ENCODE measurements at regions not wholly inside any gene's neighbourhood (a gene's known extent, or its start where the extent isn't known, plus 50 kb on each side); places are given as distances from the start of the nearest gene placed in this dataset.
"Not testable (repeated sequence)": the region's sequence is repeated elsewhere in the genome, so short reads cannot be mapped to it uniquely, and the experiment has no call there.

DNA sequence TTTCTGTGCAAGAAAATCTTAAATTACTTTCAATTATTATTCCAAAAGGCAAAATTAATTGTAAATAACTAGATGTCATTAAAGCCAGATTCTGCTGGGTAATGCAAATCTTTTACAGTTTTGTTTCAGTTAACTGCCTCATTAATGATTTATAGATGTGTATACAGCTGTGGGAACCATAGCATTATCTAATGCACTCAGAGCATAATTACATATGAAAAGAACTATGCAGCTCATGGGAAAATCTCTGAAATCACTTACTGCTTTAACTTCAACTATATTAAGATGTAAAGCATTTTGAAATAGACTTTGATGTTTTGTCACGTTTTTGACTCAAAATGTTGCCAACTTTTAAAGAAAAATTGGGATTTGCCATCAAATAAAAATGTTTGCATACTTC, 630.3 kb upstream of the KLHL4 start:
- peaks cover 1 to 6% (median 5%) of the 10 kb centered on the region in 3 donors for H3K9me3 Mint-ChIP-seq
- no peaks in the 10 kb centered on the region for H3K36me3 Mint-ChIP-seq
- H3K27ac Mint-ChIP-seq: no peak overlapping the region
- no peaks in the 10 kb centered on the region for H3K4me1 Mint-ChIP-seq
- H3K27me3 Mint-ChIP-seq: no peaks in the 10 kb centered on the region
- H3K4me3 Mint-ChIP-seq: no peak overlapping the region

DNA sequence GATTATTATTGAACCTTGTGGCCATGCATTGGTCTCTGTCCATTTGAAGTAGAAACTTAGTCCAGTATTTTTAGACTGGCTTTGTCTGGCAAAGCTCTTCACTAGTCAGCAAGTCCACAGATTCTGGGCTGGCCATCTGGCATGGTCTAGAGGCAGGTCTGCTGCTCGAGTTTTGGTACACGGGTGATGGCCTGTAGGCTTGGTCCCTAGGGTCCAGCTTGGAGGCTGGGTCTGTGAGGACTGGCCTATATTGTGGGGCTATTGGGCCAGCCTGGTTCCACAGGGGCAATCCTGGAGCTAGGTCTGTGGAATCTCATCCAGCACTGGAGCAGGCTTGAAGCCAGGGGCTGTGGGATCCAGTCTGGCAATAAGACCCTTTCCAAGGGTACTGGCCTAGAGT, 607.6 kb upstream of the KLHL4 start:
- H3K27ac Mint-ChIP-seq: peak overlapping the region in 1 of 3 donors; percentile 54
- no peaks in the 10 kb centered on the region for H3K36me3 Mint-ChIP-seq
- H3K9me3 Mint-ChIP-seq: peaks cover 0 to 1% (median 0%) of the 10 kb centered on the region in 3 donors
- H3K27me3 Mint-ChIP-seq: no peaks in the 10 kb centered on the region
- H3K4me3 Mint-ChIP-seq: no peak overlapping the region
- no peaks in the 10 kb centered on the region for H3K4me1 Mint-ChIP-seq

DNA sequence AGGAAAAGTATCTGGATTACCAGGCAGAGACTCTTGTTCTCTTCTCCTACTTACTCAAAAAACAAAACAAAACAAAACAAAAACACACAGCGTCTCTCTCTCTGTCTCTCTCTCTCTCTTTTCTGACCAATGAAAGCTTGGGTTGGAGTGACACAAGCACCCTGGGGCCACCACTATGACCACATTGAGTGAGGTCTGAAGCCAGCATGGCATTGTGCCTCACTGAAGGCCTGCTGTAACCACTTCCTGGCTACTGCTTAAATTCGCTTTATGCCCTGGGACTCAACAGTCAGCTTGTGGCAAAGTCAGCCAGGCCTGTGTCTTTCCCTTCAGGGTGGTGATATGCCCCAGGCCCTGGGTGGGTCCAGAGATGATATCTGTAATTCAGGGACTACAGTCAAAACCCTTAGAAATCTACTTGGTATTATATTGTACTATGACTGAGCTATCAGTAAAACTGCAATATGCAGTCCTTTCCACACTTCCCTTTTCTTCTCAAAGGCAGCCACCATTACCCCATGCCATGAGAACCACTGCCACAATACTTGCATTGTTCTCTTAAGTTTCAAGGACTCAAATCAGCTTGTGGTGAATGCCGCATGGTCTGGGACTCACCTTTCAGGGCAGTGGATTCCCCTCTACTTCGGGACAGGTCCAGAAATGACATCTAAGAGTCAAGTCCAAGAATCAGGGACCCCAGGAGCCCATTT, 606.8 kb upstream of the KLHL4 start:
- no peaks in the 10 kb centered on the region for H3K4me1 Mint-ChIP-seq
- no peaks in the 10 kb centered on the region for H3K27me3 Mint-ChIP-seq
- peaks cover 0 to 1% (median 0%) of the 10 kb centered on the region in 3 donors for H3K9me3 Mint-ChIP-seq
- H3K36me3 Mint-ChIP-seq: no peaks in the 10 kb centered on the region
- H3K4me3 Mint-ChIP-seq: no peak overlapping the region
- peak overlapping the region in 1 of 3 donors; percentile 54 for H3K27ac Mint-ChIP-seq

DNA sequence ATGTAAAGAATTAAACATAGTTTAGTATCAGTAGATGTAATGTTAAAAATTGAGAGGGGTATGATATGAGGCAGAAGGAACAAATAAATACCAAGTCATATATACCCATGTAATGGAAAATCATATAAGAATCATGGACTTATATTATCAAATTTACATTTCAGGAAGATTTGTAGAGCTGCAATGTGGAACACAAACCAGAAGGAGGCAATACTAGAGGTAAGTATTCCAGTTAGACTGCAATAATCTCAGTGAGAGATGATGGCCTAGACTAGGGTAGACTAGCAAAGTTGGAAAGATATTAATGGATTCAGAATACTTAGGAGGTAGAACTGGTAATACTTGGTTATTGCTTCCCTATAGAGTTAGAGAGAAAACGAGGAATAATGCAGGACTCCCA, 603.0 kb upstream of the KLHL4 start:
- Mint-ChIP-seq H3K9me3 (no peaks in the 10 kb centered on the region), H3K27ac (no peak overlapping the region), H3K4me1 (no peaks in the 10 kb centered on the region), H3K27me3 (no peaks in the 10 kb centered on the region), H3K36me3 (no peaks in the 10 kb centered on the region), H3K4me3 (no peak overlapping the region)

DNA sequence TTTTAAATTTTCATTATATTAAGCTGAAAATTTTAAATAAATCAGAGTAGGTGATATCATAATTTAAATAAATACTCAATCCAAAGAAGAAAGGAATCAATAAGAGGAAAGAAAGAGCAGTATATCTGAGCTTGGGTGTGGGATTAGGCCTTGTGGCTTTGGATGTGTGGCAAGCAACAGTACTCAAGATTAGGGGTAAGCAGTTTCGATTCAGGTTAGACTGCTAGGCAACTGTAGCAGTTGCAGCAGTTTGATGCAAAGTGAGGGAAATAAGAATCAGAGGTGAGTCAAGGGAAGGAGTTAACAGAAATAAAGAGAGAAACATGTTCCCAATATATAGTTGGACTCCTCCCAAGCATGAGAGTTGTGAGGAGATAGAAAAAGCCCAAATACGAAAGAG, 599.6 kb upstream of the KLHL4 start:
- no peak overlapping the region for H3K4me3 Mint-ChIP-seq

GRCh38 chrX:86930419-86930818, 587.2 kb upstream of the KLHL4 start:
- H3K27me3 Mint-ChIP-seq: no peaks in the 10 kb centered on the region
- no peak overlapping the region for H3K27ac Mint-ChIP-seq
- no peak overlapping the region for H3K4me3 Mint-ChIP-seq
- H3K36me3 Mint-ChIP-seq: no peaks in the 10 kb centered on the region
- peaks cover 0 to 12% (median 5%) of the 10 kb centered on the region in 3 donors for H3K9me3 Mint-ChIP-seq
- no peaks in the 10 kb centered on the region for H3K4me1 Mint-ChIP-seq

More for the DNA sequence above, 599.6 kb upstream of the KLHL4 start:
- Mint-ChIP-seq H3K9me3 (no peaks in the 10 kb centered on the region), H3K27me3 (no peaks in the 10 kb centered on the region), H3K27ac (no peak overlapping the region), H3K36me3 (no peaks in the 10 kb centered on the region), H3K4me1 (no peaks in the 10 kb centered on the region)

GRCh38 chrX:86935988-86936387, 581.6 kb upstream of the KLHL4 start:
- H3K9me3 Mint-ChIP-seq: peaks cover 0 to 9% (median 5%) of the 10 kb centered on the region in 3 donors
- H3K27me3 Mint-ChIP-seq: no peaks in the 10 kb centered on the region
- H3K36me3 Mint-ChIP-seq: no peaks in the 10 kb centered on the region
- H3K4me3 Mint-ChIP-seq: no peak overlapping the region
- H3K27ac Mint-ChIP-seq: no peak overlapping the region
- no peaks in the 10 kb centered on the region for H3K4me1 Mint-ChIP-seq

- no peaks in the 10 kb centered on the region for H3K27me3 Mint-ChIP-seq
- H3K4me3 Mint-ChIP-seq: no peak overlapping the region
- no peaks in the 10 kb centered on the region for H3K9me3 Mint-ChIP-seq
- no peak overlapping the region for H3K27ac Mint-ChIP-seq
- H3K36me3 Mint-ChIP-seq: no peaks in the 10 kb centered on the region
- no peaks in the 10 kb centered on the region for H3K4me1 Mint-ChIP-seq
Measured at GRCh38 chrX:86946569-86946968, 571.0 kb upstream of the KLHL4 start.

DNA sequence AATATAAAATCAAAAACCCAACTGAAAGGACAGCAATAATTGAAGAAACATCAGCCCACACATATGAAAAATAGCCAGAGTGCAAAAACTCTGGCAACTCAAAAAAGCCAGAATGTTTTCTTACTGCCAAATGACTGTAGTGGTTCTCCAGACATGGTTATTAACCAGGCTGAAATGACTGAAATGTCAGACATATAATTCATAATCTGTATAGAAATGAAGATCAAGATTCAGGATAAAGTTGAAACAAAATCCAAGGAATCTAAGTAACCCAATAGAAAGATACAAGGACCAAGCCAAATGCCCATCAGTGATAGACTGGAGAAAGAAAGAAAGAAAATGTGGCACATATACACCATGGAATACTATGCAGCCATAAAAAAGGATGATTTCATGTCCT, 553.3 kb upstream of the KLHL4 start:
- Mint-ChIP-seq H3K4me3 (no peak overlapping the region), H3K4me1 (no peaks in the 10 kb centered on the region), H3K9me3 (peaks cover 0 to 4% (median 0%) of the 10 kb centered on the region in 3 donors), H3K27ac (no peak overlapping the region), H3K27me3 (peaks cover 1% of the 10 kb centered on the region), H3K36me3 (no peaks in the 10 kb centered on the region)

DNA sequence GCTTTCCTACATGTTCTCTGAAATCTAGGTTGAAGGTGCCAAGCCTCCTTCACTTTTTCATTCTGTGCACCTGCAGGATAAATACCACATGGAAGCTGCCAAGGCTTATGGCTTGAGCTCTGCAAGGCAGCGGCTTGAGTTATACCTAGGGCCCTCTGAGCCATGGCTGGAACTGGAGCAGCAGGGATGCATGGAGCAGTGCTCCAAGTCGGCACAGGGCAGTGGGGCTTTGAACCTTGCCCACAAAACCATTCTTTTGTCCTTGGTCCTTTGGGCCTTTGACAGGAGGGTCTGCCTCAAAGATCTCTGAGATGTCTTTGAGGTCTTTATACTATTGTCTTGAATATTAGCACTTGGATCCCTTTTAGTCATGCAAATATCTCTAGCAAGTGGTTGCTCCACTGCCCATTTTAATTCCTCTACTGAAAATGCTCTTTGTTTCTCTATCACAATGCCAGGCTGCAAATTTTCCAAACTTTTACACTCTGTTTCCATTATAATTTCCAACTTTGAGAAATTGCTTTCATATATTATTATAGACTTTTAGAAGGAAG, 536.2 kb upstream of the KLHL4 start:
- Mint-ChIP-seq H3K9me3 (no peaks in the 10 kb centered on the region), H3K36me3 (no peaks in the 10 kb centered on the region), H3K27ac (no peak overlapping the region), H3K4me1 (no peaks in the 10 kb centered on the region), H3K4me3 (no peak overlapping the region), H3K27me3 (no peaks in the 10 kb centered on the region)

DNA sequence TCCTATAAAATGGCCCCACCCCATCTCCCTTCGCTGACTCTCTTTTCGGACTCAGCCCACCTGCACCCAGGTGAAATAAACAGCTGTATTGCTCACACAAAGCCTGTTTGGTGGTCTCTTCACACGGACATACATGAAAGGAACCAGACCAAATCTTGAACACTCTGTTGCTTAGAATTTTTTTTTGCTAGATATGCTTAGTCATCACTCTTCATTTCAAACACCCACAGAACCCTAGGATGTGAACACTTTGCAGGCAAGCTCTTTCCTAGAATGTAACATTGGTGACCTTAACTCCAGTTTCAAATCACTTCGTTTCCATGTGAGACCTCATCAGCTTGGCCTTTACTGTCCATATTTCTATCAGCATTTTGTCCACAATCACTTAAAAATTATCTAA, 530.3 kb upstream of the KLHL4 start:
- not testable (repeated sequence) for H3K36me3 Mint-ChIP-seq, H3K4me1 Mint-ChIP-seq, H3K27ac Mint-ChIP-seq

DNA sequence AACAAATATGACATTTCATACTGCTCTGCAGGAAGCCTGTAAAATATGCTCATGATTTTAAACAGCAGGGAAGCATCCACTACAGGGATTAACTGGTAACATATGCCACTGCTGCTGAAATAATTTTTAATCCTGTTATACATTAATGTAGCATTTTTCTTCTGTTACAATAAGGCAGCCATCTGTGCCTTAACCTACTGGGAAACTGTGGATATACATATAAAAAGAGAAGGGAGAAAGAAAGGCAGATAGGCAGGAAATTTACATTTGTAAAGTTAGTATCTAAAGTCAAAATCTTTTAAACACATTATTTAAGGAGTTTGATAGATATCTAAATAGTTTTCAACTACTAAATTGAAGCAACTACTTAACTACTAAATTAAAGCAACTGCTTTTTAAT, 514.6 kb upstream of the KLHL4 start:
- Mint-ChIP-seq H3K27ac (no peak overlapping the region), H3K27me3 (no peaks in the 10 kb centered on the region), H3K9me3 (peaks cover 0 to 6% (median 0%) of the 10 kb centered on the region in 3 donors), H3K4me1 (peaks cover 0 to 4% (median 0%) of the 10 kb centered on the region in 3 donors), H3K4me3 (no peak overlapping the region), H3K36me3 (no peaks in the 10 kb centered on the region)

More for the DNA sequence above, 530.3 kb upstream of the KLHL4 start:
- peak overlapping the region in 1 of 4 donors; percentile 65 for H3K4me3 Mint-ChIP-seq
- H3K9me3 Mint-ChIP-seq, H3K27me3 Mint-ChIP-seq: not testable (repeated sequence)

GRCh38 chrX:87005183-87005582, 512.4 kb upstream of the KLHL4 start:
- H3K9me3 Mint-ChIP-seq: peaks cover 0 to 6% (median 0%) of the 10 kb centered on the region in 3 donors
- H3K4me1 Mint-ChIP-seq: peaks cover 0 to 4% (median 0%) of the 10 kb centered on the region in 3 donors
- no peak overlapping the region for H3K27ac Mint-ChIP-seq
- no peak overlapping the region for H3K4me3 Mint-ChIP-seq
- H3K36me3 Mint-ChIP-seq: no peaks in the 10 kb centered on the region
- no peaks in the 10 kb centered on the region for H3K27me3 Mint-ChIP-seq

GRCh38 chrX:87005885-87006284, 511.7 kb upstream of the KLHL4 start:
- H3K27ac Mint-ChIP-seq: no peak overlapping the region
- H3K27me3 Mint-ChIP-seq: no peaks in the 10 kb centered on the region
- H3K9me3 Mint-ChIP-seq: peaks cover 0 to 5% (median 0%) of the 10 kb centered on the region in 3 donors
- no peaks in the 10 kb centered on the region for H3K36me3 Mint-ChIP-seq
- H3K4me1 Mint-ChIP-seq: peaks cover 0 to 4% (median 0%) of the 10 kb centered on the region in 3 donors
- no peak overlapping the region for H3K4me3 Mint-ChIP-seq

DNA sequence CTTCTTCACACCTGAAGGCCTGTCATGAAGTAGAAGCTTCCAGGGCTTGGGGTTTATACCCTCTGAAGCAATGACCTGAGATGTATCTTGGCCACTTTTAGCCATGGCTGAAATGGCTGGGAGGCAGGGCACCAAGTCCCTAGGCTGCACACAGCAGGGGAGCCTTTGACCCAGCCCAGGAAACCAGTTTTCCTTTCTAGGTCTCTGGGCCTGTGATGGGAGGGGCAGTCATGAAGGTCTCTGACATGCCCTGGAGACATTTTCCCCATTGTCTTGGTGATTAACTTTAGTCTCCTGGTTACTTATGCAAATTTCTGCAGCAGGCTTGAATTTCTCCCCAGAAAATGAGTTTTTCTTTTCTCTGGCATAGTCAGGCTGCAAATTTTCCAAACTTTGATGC, 511.0 kb upstream of the KLHL4 start:
- H3K36me3 Mint-ChIP-seq: no peaks in the 10 kb centered on the region
- H3K4me3 Mint-ChIP-seq: no peak overlapping the region
- peaks cover 0 to 4% (median 0%) of the 10 kb centered on the region in 3 donors for H3K4me1 Mint-ChIP-seq
- peaks cover 0 to 5% (median 0%) of the 10 kb centered on the region in 3 donors for H3K9me3 Mint-ChIP-seq
- no peaks in the 10 kb centered on the region for H3K27me3 Mint-ChIP-seq
- H3K27ac Mint-ChIP-seq: no peak overlapping the region

DNA sequence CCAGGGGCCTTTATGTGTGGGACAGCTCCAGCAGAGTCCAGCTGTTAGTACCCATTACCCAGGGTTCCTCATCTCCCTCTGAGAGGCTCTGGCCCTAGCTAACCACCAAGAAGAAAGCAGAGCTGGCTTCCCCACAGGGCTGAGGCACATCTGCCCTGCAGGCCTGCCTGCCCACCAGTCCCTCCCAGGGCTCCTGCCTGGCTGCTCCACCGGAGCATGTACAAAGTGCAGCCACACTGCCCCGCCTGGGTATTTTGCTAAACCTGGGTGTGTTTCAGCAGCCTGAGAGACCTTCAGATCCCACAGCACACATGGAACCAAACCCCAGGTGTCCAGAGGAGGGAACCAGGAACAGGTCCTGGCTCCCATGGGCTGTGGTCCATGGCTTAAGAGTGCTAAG, 500.4 kb upstream of the KLHL4 start:
- H3K36me3 Mint-ChIP-seq: no peaks in the 10 kb centered on the region
- H3K4me1 Mint-ChIP-seq: no peaks in the 10 kb centered on the region
- H3K27me3 Mint-ChIP-seq: no peaks in the 10 kb centered on the region
- no peak overlapping the region for H3K4me3 Mint-ChIP-seq
- peaks cover 2 to 4% (median 4%) of the 10 kb centered on the region in 3 donors for H3K9me3 Mint-ChIP-seq
- no peak overlapping the region for H3K27ac Mint-ChIP-seq
